GM18868 (cell line): ENCODE measurements at regions not wholly inside any gene's neighbourhood (a gene's known extent, or its start where the extent isn't known, plus 50 kb on each side); places are given as distances from the start of the nearest gene placed in this dataset.
A peak's percentile ranks its signal among the peaks of the same experiment; 100 is the strongest.
"Not testable (repeated sequence)": the region's sequence is repeated elsewhere in the genome, so short reads cannot be mapped to it uniquely, and the experiment has no call there.

Source experiments
- ATAC-seq: cut with Tn5 transposase; IDR thresholded peaks from one replicate; pipeline ENCODE4 v1.9.1; 2021; ENCODE audit warnings: mild to moderate bottlenecking, moderate library complexity; ENCODE audit not compliant: unreplicated experiment

GRCh38 chr4:114284629-114285028 is 305.2 kb upstream of the ARSJ start:
- no peak for ATAC-seq

- ATAC-seq: no peak
Observed at GRCh38 chr4:114286262-114286810, 306.9 kb upstream of the ARSJ start.

GRCh38 chr4:114287079-114287696 is 307.7 kb upstream of the ARSJ start:
- no peak for ATAC-seq

GRCh38 chr4:114296126-114296525 is 302.5 kb upstream of the UGT8 start:
- no peak for ATAC-seq

GRCh38 chr4:114302472-114302871 is 296.1 kb upstream of the UGT8 start:
- peak; percentile 60 for ATAC-seq

- ATAC-seq: no peak
Observed at GRCh38 chr4:114304046-114304445, 294.6 kb upstream of the UGT8 start.

- no peak for ATAC-seq
Observed at GRCh38 chr4:114304567-114304966, 294.0 kb upstream of the UGT8 start.

GRCh38 chr4:114306946-114307345 is 291.7 kb upstream of the UGT8 start:
- no peak for ATAC-seq

GRCh38 chr4:114310296-114310925 is 288.2 kb upstream of the UGT8 start:
- ATAC-seq: no peak

GRCh38 chr4:114311787-114312186 is 286.8 kb upstream of the UGT8 start:
- no peak for ATAC-seq

GRCh38 chr4:114312338-114312737 is 286.3 kb upstream of the UGT8 start:
- no peak for ATAC-seq

- ATAC-seq: no peak
Observed at GRCh38 chr4:114316789-114317188, 281.8 kb upstream of the UGT8 start.

- ATAC-seq: no peak
Observed at GRCh38 chr4:114317564-114317963, 281.0 kb upstream of the UGT8 start.

GRCh38 chr4:114318309-114318708 is 280.3 kb upstream of the UGT8 start:
- no peak for ATAC-seq

- no peak for ATAC-seq
Observed at GRCh38 chr4:114320126-114320525, 278.5 kb upstream of the UGT8 start.

GRCh38 chr4:114321366-114321765 is 277.2 kb upstream of the UGT8 start:
- ATAC-seq: no peak

- ATAC-seq: no peak
Observed at GRCh38 chr4:114323841-114324240, 274.8 kb upstream of the UGT8 start.

- no peak for ATAC-seq
Observed at GRCh38 chr4:114326358-114326757, 272.2 kb upstream of the UGT8 start.

GRCh38 chr4:114332119-114332518 is 266.5 kb upstream of the UGT8 start:
- no peak for ATAC-seq

- not testable (repeated sequence) for ATAC-seq
Observed at GRCh38 chr4:114334363-114334762, 264.2 kb upstream of the UGT8 start.

- no peak for ATAC-seq
Observed at GRCh38 chr4:114334884-114335330, 263.7 kb upstream of the UGT8 start.

GRCh38 chr4:114335339-114335738 is 263.3 kb upstream of the UGT8 start:
- ATAC-seq: no peak
